Glutamatergic neuron (in vitro differentiated cells): ENCODE measurements at regions not wholly inside any gene's neighbourhood (a gene's known extent, or its start where the extent isn't known, plus 50 kb on each side); places are given as distances from the start of the nearest gene placed in this dataset.

Experiments
- DNase-seq: peaks from one replicate; pipeline ENCODE4 v3.0.0; 2022
- H3K27ac Mint-ChIP-seq: one replicate; pipeline ENCODE4 v1.8.0; 2020; ENCODE audit warnings: mild to moderate bottlenecking, mixed read lengths, inconsistent platforms; ENCODE audit not compliant: unreplicated experiment
- H3K27me3 Mint-ChIP-seq: one replicate; pipeline ENCODE4 v1.8.0; 2020; ENCODE audit warnings: mild to moderate bottlenecking, moderate library complexity, mixed read lengths, inconsistent platforms; ENCODE audit not compliant: unreplicated experiment
- H3K36me3 Mint-ChIP-seq: one replicate; pipeline ENCODE4 v1.8.0; 2020; ENCODE audit warnings: mild to moderate bottlenecking, mixed read lengths, inconsistent platforms; ENCODE audit not compliant: unreplicated experiment
- H3K4me1 Mint-ChIP-seq: one replicate; pipeline ENCODE4 v1.8.0; 2020; ENCODE audit warnings: mild to moderate bottlenecking, low read depth, mixed read lengths, inconsistent platforms; ENCODE audit not compliant: unreplicated experiment
- H3K4me3 Mint-ChIP-seq: one replicate; pipeline ENCODE4 v1.8.0; 2020; ENCODE audit warnings: mild to moderate bottlenecking, mixed read lengths, inconsistent platforms; ENCODE audit not compliant: unreplicated experiment
- H3K9me3 Mint-ChIP-seq: one replicate; pipeline ENCODE4 v1.8.0; 2020; ENCODE audit warnings: mild to moderate bottlenecking, moderate library complexity, mixed read lengths, inconsistent platforms; ENCODE audit not compliant: unreplicated experiment
- CTCF ChIP-seq: fragments of 200-600 bp; sonication (generic); IDR thresholded peaks from one replicate; pipeline ENCODE4 v1.5.0; 2021; ENCODE audit not compliant: partially characterized antibody, unreplicated experiment

GRCh38 chrX:42602136-42602535 lies 175.8 kb downstream of the PPP1R2C start:
- no peak for DNase-seq
- no peak overlapping the region for H3K4me3 Mint-ChIP-seq
- no peaks in the 10 kb centered on the region for H3K4me1 Mint-ChIP-seq
- H3K27me3 Mint-ChIP-seq: peaks cover 1% of the 10 kb centered on the region
- no peaks in the 10 kb centered on the region for H3K36me3 Mint-ChIP-seq
- H3K9me3 Mint-ChIP-seq: no peaks in the 10 kb centered on the region
- no peak for TF ChIP-seq CTCF
- no peak overlapping the region for H3K27ac Mint-ChIP-seq

GRCh38 chrX:42597481-42597880 lies 180.5 kb downstream of the PPP1R2C start:
- no peak for DNase-seq
- Mint-ChIP-seq H3K4me1 (no peaks in the 10 kb centered on the region), H3K9me3 (no peaks in the 10 kb centered on the region), H3K27me3 (peaks cover 1% of the 10 kb centered on the region), H3K27ac (no peak overlapping the region), H3K4me3 (no peak overlapping the region), H3K36me3 (no peaks in the 10 kb centered on the region)
- no peak for TF ChIP-seq CTCF

DNA sequence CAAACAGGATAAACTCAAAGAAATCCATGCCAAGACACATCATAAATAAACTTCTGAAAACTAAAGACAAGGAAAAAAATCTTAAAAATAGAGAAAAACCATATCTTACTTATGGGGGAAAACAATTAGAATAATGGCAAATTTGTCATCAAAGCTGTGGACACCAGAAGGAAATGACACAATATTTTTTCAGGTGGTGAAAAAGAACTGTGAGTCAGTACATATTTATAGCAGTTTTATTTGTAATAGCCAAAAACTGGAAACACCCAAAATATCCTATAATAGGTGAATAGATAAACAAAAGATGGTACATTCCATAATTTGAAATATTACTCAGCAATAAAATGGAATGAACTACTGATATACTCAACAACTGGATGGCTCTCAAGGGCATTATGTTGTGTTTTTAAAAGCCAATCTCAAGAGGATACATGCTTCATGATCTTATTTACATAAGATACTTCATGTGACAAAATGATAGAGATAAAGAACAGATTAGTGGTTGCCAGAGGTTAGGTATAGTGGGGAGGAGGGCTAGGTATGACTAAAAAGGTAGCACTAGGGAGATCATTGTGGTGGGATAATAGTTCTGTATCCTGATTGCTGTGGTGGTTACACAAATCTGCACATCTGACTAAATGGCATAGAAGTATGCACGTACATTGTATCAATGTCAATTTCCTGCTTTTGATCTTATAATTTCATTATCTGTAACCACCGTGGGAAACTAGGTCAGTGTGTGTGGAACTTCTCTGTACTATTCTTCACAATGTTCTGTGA lies 191.9 kb downstream of the PPP1R2C start:
- DNase-seq: no peak
- Mint-ChIP-seq H3K27me3 (no peaks in the 10 kb centered on the region), H3K27ac (no peak overlapping the region), H3K9me3 (no peaks in the 10 kb centered on the region), H3K36me3 (peaks cover 6% of the 10 kb centered on the region), H3K4me1 (no peaks in the 10 kb centered on the region), H3K4me3 (no peak overlapping the region)
- no peak for TF ChIP-seq CTCF

DNA sequence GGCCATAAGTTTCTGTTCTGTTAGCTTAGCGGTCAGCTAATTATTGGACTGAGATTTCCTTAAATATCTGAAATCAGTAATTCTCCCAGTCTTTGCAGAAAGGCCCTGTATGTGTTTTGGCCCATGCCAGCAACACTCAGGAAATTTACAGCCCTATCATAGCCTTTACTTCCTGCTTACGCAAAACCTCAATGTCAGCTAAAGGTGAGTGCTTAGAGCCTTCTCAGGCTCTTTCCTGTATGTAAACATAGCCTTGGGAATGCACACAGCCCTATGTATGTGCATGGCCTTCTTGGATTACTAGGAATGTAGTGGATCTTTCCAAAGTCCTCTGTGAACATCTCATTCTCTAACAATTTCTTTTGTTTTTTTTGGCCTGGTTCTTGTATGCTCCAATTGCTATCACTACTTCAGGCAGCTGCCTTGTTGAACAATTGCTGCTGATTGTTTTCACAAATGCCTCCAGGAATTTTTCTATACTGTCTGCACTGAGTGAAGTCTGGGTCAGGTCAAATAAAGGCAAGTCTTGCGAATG lies 200.0 kb downstream of the PPP1R2C start:
- TF ChIP-seq CTCF: no peak
- H3K27ac Mint-ChIP-seq: no peak overlapping the region
- no peaks in the 10 kb centered on the region for H3K4me1 Mint-ChIP-seq
- DNase-seq: no peak
- H3K9me3 Mint-ChIP-seq: no peaks in the 10 kb centered on the region
- no peak overlapping the region for H3K4me3 Mint-ChIP-seq
- H3K27me3 Mint-ChIP-seq: no peaks in the 10 kb centered on the region
- H3K36me3 Mint-ChIP-seq: no peaks in the 10 kb centered on the region

GRCh38 chrX:42567268-42567667 lies 210.7 kb downstream of the PPP1R2C start:
- peaks cover 2% of the 10 kb centered on the region for H3K27me3 Mint-ChIP-seq
- TF ChIP-seq CTCF: no peak
- H3K36me3 Mint-ChIP-seq: no peaks in the 10 kb centered on the region
- no peak overlapping the region for H3K27ac Mint-ChIP-seq
- no peak for DNase-seq
- peaks cover 7% of the 10 kb centered on the region for H3K4me1 Mint-ChIP-seq
- H3K4me3 Mint-ChIP-seq: no peak overlapping the region
- no peaks in the 10 kb centered on the region for H3K9me3 Mint-ChIP-seq
